ENCODE measurements at regions not wholly inside any gene's neighbourhood (a gene's known extent, or its start where the extent isn't known, plus 50 kb on each side); places are given as distances from the start of the nearest gene placed in this dataset.

- H3K36me3 ChIP-seq (ENCODE audit: insufficient read depth, low read length) = no peaks in the 10 kb centered on the region
- H2AFZ ChIP-seq (ENCODE audit: low read length) = no peak overlapping the region
- no peaks in the 10 kb centered on the region for H4K20me1 ChIP-seq (ENCODE audit: insufficient read depth, low read length)
- no peaks in the 10 kb centered on the region for H3K9me2 ChIP-seq (ENCODE audit: low read depth, low read length)
- no peak overlapping the region for H3K27ac ChIP-seq (ENCODE audit: low read depth, low read length, poor library complexity, severe bottlenecking)
- no peaks in the 10 kb centered on the region for H3K4me1 ChIP-seq (ENCODE audit: insufficient read depth, low read length, severe bottlenecking)
- no peaks in the 10 kb centered on the region for H3F3A ChIP-seq (ENCODE audit: insufficient read depth, low read length)
- H3K4me2 ChIP-seq (ENCODE audit: low read length) = no peak overlapping the region
- no peaks in the 10 kb centered on the region for H3K79me2 ChIP-seq (ENCODE audit: insufficient read depth, low read length)
- H3K4me3 ChIP-seq (ENCODE audit: low read depth, low read length, poor library complexity, severe bottlenecking) = no peak overlapping the region
- TF ChIP-seq CTCF (IDR thresholded peaks at IDR 0.05; ENCODE audit: low read length) = no peak
- no peak for TF ChIP-seq EZH2 (IDR thresholded peaks at IDR 0.05; ENCODE audit: borderline replicate concordance, low read length)
- H3K9ac ChIP-seq (ENCODE audit: low read length) = no peak overlapping the region
- H3K27me3 ChIP-seq (ENCODE audit: insufficient read depth, low read length) = no peaks in the 10 kb centered on the region
- no peaks in the 10 kb centered on the region for H3K9me3 ChIP-seq (ENCODE audit: low read length)
Measured at GRCh38 chr5:2173151-2173834, 290.6 kb upstream of the IRX4 start.

- Histone ChIP-seq H3K4me2 (ENCODE audit: low read length) (no peak overlapping the region), H3K4me1 (ENCODE audit: insufficient read depth, low read length, severe bottlenecking) (no peaks in the 10 kb centered on the region), H3F3A (ENCODE audit: insufficient read depth, low read length) (no peaks in the 10 kb centered on the region), H3K9ac (ENCODE audit: low read length) (no peak overlapping the region), H3K9me2 (ENCODE audit: low read depth, low read length) (no peaks in the 10 kb centered on the region), H3K79me2 (ENCODE audit: insufficient read depth, low read length) (no peaks in the 10 kb centered on the region), H3K27me3 (ENCODE audit: insufficient read depth, low read length) (no peaks in the 10 kb centered on the region), H3K27ac (ENCODE audit: low read depth, low read length, poor library complexity, severe bottlenecking) (no peak overlapping the region), H3K9me3 (ENCODE audit: low read length) (no peaks in the 10 kb centered on the region), H4K20me1 (ENCODE audit: insufficient read depth, low read length) (no peaks in the 10 kb centered on the region), H3K4me3 (ENCODE audit: low read depth, low read length, poor library complexity, severe bottlenecking) (no peak overlapping the region), H3K36me3 (ENCODE audit: insufficient read depth, low read length) (no peaks in the 10 kb centered on the region), H2AFZ (ENCODE audit: low read length) (no peak overlapping the region)
- no peak for TF ChIP-seq EZH2 (IDR thresholded peaks at IDR 0.05; ENCODE audit: borderline replicate concordance, low read length)
Measured at GRCh38 chr5:2172471-2172870, 289.7 kb upstream of the IRX4 start.

- no peak overlapping the region for H2AFZ ChIP-seq (ENCODE audit: low read length)
- H3K9me3 ChIP-seq (ENCODE audit: low read length) = no peaks in the 10 kb centered on the region
- H3K79me2 ChIP-seq (ENCODE audit: insufficient read depth, low read length) = no peaks in the 10 kb centered on the region
- no peak overlapping the region for H3K9ac ChIP-seq (ENCODE audit: low read length)
- H3K9me2 ChIP-seq (ENCODE audit: low read depth, low read length) = no peaks in the 10 kb centered on the region
- no peak overlapping the region for H3K4me2 ChIP-seq (ENCODE audit: low read length)
- H3F3A ChIP-seq (ENCODE audit: insufficient read depth, low read length) = no peaks in the 10 kb centered on the region
- TF ChIP-seq EZH2 (IDR thresholded peaks at IDR 0.05; ENCODE audit: borderline replicate concordance, low read length) (no peak), CTCF (IDR thresholded peaks at IDR 0.05; ENCODE audit: low read length) (no peak)
- no peaks in the 10 kb centered on the region for H4K20me1 ChIP-seq (ENCODE audit: insufficient read depth, low read length)
- no peak overlapping the region for H3K4me3 ChIP-seq (ENCODE audit: low read depth, low read length, poor library complexity, severe bottlenecking)
- no peak overlapping the region for H3K27ac ChIP-seq (ENCODE audit: low read depth, low read length, poor library complexity, severe bottlenecking)
- H3K36me3 ChIP-seq (ENCODE audit: insufficient read depth, low read length) = no peaks in the 10 kb centered on the region
- no peaks in the 10 kb centered on the region for H3K4me1 ChIP-seq (ENCODE audit: insufficient read depth, low read length, severe bottlenecking)
- no peaks in the 10 kb centered on the region for H3K27me3 ChIP-seq (ENCODE audit: insufficient read depth, low read length)
Measured at GRCh38 chr5:2170761-2171160, 288.0 kb upstream of the IRX4 start.

All from OCI-LY1 (cell line).